ENCODE measurements at regions not wholly inside any gene's neighbourhood (a gene's known extent, or its start where the extent isn't known, plus 50 kb on each side); places are given as distances from the start of the nearest gene placed in this dataset.

DNA sequence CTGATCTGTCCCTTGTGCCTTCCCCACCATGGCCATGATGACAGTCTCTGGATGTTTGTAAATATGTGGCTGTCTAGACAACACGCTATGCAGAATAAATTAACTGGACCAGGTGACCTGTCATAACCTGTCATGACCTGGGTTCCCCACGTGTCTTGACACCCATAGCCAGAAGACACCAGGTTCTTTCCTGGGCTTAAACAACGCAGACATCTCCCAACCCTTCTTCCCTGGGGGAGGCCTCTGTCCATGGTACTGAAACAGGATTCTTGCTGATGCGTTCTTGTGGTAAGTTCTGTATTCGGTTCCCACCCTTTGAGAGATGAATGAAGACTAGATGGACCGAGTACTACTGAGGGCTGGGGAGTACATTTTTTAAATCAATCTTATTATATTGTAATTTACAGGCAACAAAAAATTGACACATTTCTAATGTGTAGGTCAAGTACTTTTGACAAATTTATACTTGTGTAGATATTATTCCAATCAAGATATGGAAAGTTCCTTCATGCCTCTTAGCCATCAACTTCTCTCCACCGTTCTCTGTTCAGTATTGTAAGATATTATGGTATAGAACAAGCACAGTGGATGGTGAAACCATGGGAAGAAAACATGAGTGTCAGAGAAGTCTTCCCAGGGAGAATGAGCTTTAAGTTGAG lies 738.8 kb downstream of the PTPRU start:
- DNase-seq (ENCODE audit: low read depth, low spot score), result no peak

DNA sequence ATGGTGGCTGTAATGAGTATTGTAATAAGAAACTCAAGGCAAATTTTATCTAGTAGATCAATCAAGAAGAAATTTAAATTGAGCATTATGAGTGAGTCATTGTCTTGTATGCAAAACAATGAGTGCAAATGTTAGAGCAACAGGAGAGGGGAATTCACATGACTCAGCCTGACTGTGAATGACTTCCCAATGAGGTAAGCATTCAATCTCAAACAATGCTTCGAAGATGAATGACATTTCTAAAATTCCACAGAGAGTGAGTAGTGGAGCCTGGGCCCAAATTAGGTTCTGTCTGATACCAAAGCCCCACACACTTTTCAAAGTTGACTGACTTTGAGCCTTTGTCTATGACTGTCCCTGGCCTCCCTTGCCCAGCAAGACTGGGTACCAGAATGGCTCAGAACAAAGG lies 738.0 kb downstream of the PTPRU start:
- DNase-seq (ENCODE audit: low read depth, low spot score), result no peak

DNA sequence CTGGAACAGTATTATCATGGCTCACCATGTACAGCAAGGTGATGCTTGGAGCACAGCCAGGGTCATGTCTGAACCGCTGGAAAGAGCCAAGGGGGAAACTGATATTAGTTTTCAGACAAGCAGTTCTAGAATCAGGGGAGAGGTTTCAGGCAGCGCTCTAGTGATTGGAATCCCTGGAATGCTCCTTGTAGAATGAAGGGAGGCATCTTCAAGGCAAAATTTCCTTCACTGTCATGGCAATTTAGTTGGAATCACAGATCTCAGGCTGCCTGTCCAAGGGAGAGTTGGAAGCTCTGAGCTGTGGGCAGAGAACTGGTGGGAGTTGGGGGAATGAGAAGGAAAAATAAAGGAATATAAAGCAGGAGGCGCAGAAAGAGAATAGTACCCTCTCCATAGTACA lies 737.1 kb downstream of the PTPRU start:
- no peak for DNase-seq (ENCODE audit: low read depth, low spot score)

DNA sequence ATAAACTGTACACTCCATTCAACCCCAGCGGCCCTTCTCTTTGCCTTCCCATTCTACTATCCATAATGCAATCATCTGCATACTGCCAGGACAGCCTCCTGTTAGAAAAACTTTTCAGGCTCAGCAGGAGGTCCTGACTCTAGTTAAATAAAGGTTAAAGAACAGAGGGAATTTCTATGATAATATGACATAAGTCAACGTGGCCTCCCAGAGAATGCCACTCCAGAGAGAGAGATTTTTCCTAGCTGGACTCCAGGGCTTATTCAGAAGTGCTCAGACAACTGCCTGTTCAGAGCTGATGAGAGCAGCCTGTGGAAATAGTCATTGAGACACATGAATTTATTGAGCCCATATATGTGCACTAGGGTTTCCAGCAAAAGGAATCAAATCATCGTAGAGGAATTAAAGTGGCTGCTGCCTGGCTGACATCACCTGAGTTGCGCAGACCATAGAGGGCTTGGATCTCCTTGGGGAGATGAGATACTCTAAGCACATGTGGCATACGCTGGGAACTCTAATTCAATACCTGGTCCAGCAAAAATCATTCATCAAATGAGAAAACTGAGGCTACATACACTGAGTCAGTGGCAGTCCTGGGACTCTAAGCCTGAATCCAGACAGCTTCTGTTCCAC lies 736.2 kb downstream of the PTPRU start:
- no peak for DNase-seq (ENCODE audit: low read depth, low spot score)

DNA sequence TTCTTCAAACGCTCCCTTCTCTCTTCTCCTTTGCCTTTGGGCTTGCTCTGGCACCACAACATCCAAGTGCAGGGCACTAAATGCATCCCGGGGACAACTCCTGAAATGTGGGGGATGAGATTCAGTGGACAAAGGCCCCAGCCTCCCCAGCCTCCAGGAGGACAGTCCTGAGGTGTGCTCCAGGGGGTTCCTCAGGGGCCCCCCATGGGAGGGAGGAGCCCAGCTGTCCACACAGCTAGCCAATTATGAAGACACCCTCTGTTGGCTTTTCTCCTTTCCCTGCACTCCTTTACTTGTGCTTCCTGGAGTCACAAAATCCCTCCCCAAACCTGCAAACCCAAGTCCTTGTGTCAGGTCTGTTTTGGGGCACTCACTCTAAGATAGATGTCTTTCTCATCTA lies 735.4 kb downstream of the PTPRU start:
- no peak for DNase-seq (ENCODE audit: low read depth, low spot score)

DNA sequence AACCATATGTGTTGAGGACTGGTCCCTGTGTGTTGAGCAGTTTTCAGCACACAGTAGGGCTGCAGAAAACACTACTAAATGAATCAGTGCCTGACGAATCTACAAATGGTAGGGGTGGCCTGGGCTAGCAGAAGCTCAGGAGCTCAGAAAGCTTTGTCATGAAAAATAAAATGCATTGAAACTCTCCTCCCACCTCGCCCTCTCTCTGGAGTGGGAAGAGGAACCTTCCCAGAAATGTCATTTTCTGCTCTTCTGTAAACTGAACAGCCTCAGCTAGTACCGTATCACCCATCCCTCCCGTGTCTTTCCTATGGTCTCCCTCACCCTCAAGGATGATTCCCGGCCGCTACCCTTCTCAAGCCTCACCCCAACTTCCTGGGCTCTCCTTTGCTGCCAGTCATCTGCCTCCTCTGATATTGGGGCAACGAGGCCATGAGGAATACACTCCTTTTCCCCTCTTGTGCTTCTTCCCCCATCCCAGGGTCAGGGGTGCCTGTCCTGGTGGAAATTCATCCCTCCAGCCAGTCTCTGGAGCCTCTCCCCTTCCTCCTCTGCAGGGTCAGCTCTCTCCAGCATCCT lies 734.5 kb downstream of the PTPRU start:
- no peak for DNase-seq (ENCODE audit: low read depth, low spot score)

DNA sequence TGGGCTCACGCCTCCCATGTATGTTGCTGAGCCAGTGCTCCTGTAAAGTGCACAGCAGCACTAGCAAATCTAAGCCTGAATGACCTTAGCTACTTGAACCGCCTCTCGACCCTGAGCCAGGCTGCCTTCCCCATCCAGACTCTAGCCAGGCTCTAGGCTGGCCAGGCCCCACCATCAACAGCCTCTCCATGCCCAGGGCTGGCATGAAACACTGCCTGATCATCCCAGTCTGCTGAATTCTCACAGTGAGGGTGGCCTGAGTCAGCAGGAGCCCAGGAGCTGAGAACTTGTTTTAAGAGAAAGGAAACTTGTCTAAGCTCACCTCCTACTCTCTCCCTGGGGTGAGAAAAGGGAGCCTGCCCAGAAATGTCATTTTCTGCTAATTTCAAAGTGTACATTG lies 733.3 kb downstream of the PTPRU start:
- DNase-seq (ENCODE audit: low read depth, low spot score), result no peak

DNA sequence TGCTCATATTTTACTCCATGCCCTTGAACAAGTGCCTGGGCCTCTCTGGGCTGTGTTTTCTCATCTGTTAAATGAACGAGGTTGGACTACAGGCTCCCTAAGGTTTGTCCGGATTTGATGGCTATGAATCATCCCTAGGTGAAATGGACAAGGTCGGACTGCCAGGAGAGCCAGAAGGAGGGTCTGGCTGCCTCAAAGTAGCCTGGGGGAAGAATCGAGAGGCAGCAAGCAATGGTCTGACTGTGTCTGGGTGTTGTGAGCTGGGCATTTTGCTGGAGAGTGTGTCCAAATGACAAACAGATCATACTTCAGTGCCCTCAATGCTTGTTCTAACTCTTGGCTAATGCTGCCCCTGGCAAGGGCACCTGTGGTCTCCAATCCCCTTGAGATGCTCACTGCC lies 730.9 kb downstream of the PTPRU start:
- no peak for DNase-seq (ENCODE audit: low read depth, low spot score)

DNA sequence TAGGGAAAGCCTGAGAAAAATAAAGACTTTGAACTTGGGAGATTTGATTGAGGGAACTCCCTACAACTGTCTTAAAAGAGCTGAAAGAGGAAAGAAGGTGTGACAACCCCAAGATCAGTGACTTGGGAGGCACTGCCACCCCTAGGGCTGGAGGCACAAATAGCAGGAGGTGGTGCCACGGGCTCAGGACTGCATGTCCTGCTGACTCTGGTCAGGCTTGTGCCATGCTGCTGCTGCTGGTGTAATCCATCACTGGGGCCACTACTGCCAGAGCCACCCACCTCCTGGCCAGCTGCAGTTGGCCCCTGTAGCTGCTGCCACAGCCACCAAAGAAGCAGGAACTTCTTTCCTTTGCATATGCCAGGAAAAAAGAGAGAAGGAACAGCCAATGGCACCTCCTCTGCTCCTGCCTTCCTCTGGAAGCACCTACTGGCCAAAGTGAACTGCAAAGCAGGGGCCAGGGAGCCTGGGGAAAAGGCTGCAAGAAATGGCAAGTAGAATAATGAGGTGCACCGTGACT lies 730.3 kb downstream of the PTPRU start:
- DNase-seq (ENCODE audit: low read depth, low spot score), result no peak

DNA sequence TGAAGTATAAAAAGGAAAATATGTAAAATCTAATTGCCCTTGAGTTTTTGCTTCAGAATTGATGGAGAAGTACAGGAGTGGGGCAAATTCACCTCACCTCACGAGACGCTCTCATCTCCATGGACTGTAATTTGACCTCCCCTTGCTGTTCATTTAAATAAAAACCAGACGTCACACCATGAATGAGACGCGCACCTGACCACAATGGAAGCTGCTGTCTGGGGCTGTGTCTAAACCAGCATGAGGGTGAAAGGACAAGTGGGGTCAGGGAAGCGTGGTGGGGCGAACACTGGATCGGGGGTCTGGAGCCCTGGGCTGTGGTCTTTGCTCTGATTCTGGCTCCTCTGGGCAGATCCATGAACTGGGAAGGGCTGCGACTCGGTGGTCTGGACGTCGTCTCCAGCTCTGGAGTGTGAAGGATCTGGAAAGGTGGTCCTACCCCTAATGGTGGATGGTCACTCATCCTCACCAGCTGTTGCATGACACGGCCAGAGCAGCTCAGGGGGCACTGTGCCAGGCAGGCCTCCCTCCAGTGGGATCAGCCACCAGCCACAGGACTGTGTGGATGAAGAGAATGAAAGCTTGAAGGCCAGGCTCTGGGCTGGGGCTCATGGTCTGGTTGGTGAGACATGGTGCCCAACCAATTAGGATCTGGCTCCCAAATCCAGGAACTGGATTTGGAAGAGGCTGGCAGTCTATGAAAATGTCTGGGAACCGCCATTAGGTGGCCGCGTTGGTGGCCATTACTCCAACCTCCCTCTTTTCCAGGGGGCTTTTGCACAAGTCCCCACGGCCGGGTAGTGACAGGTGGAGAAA lies 728.6 kb downstream of the PTPRU start:
- DNase-seq (ENCODE audit: low read depth, low spot score), result no peak

DNA sequence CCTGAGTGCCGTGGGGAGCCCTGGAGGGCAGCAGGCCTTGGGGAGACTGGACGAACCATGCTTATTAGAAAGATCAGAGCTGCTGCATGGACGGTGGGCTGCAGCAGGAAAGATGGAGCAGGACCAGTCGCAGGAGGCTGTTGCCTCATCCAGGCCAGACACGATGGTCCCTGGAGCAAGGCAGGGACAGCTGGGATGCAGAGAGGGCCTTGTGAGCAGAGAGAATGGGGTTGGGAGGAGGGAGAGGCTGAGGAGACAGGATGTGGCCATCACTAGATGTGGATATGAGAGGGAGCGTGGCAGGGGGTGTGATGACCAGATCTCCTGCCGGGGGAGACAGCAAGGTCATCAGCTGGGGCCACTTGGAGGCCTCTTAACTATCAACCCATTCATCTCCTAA lies 727.6 kb downstream of the PTPRU start:
- DNase-seq (ENCODE audit: low read depth, low spot score), result no peak

DNA sequence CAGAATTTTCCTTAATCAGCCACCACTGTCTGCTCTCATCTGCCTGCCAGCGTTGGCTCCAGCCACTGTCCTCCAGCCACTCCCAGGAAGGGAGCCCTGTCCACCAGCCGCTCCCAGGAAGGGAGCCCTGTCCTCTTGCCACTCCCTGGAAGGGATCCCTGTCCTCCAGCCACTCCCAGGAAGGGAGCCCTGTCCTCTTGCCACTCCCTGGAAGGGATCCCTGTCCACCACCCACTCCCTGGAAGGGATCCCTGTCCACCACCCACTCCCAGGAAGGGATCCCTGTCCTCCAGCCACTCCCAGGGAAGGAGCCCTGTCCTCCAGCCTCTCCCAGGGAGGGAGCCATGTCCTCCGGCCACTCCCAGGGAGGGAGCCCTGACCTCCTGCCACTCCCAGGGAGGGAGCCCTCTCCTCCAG lies 726.5 kb downstream of the PTPRU start:
- DNase-seq (ENCODE audit: low read depth, low spot score), result no peak

DNA sequence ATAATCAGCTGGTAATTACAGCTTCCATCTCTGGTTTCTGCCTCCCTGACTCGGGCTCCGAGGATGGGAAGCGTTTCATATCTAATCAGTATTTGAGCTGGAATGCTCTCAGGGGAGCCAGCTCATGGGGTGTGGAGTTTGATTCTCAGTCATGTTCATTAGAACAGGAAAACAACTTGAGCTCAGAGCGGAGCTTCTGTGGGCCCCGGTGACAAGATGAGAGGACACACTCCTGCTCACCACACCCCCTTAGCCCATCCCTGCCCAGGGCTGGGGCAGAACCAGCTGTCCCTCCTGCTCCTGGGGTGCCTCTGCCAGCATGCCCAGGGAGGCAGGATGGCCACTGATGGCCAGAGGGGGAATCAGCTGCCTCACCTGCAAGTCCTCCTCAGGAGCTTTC lies 726.0 kb downstream of the PTPRU start:
- no peak for DNase-seq (ENCODE audit: low read depth, low spot score)

DNA sequence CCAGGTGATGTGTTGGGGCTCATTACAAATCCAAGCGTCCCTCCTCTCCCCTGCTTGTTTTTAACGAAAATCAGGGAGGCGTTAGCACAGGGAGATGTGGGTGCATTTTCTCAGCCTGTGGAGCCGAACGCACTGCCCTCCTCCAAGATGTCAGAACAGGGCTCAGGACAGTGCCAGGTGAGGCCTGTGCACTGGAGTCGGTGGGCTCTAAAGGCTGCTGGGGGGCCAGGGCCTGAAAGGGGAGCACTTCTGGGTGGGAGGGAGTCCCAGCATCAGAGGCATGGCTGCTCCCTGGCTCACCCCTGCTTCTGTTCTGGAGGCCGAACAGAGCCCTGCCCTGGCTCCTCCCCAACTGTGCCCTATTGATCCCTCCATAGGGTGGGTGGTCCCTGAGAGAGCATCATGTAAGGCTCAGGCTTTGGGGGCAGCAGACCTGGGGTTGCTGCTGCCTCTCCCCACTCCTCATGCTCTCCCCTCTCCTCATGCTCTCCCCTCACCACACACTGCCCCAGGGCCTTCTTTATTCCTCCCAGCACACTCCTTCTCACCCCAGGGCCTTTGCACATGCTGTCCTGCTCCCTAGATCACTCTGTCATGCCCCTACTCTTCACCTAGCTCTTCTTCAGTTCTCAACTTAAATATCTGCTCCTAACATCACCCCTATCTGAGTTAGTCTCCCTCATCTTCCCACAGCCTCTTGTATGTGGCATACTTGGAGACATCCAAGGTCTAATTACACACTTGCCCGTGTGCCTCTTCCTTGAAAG lies 725.2 kb downstream of the PTPRU start:
- no peak for DNase-seq (ENCODE audit: low read depth, low spot score)

DNA sequence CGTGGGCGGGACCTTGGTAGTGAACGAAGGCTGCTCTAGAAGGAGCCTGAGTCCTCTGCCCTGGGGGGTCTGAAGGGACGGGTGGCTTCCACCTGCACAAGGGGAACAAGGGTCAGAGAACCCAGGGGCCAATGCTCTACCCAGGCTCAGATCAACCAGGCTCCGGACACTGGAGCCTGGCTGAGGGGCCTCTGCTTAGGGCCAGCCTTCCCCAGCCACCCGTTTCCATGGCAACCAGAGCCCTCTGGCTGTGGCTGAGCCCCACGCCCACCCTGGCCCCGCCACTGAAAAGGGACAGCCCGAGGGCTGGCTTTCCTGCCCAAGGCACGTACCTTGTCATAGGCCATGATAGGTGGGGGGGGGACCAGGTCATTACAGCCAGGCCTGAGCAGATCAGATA lies 724.6 kb downstream of the PTPRU start:
- DNase-seq (ENCODE audit: low read depth, low spot score), result no peak

DNA sequence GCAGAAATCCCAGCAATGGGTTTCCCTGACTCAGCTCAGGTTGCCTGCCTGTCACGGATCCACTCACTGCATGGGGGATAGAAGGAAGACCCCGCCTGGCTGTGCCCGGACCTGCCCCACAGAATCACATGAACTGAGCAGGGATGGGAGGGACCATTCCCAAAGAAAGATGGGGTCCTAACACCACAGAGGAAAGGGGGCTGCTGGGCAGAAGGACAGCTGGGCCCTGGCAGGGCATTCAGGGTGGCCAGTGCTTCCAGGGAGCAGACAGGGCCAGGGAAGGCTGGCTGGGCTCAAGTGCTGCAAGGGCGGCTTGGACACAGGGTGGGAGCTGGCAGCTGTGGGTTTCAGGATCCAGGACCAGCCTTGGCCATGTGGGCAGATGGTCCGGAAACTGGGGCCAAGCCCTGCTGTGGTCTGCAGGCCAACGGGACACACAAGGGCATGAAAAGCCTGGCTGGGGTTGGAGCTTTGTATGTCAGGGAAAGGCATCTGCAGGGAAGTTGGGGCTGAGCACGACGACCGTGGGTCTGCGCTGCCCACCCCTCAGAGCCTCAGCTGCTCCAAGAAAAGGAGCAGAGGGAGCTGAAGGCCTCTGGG lies 723.9 kb downstream of the PTPRU start:
- no peak for DNase-seq (ENCODE audit: low read depth, low spot score)

DNA sequence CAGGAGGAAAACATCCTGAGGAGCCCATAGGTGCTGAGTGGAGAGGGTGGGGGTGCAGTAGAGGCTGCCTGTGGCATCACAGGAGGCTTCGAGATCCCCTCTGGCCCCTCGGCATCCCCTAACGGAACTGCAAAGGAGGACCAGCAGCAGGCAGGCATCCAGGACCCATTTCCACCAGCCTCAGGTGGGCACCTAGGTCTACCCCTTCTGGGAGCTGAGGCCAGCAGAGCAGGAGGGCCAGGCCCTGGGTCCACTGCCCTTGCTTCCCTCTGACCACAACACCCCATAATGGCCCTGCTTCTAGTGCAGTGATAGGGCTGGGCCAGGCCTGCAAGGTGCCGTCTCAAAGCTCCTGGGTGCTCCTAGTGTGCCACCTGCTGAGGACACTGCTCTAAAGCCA lies 723.0 kb downstream of the PTPRU start:
- no peak for DNase-seq (ENCODE audit: low read depth, low spot score)

DNA sequence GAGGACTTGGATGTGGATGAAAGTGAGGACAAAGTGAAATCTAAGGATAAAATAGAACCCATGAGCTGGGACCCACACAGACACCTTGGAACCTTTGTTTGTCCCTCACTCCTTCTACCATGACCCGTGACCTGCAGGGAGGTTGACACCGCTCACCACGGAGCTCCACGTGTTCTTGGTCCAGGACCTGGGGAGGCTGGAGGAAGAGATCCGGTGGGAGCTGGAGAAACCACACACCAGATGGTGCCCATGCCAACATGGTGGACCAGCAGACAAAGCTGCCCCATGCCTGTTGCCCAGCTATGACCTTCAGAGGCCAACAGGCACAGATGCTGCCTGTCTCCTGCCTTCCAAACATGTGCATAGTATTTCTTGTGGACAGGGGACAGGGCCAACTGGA lies 721.9 kb downstream of the PTPRU start:
- DNase-seq (ENCODE audit: low read depth, low spot score), result no peak

DNA sequence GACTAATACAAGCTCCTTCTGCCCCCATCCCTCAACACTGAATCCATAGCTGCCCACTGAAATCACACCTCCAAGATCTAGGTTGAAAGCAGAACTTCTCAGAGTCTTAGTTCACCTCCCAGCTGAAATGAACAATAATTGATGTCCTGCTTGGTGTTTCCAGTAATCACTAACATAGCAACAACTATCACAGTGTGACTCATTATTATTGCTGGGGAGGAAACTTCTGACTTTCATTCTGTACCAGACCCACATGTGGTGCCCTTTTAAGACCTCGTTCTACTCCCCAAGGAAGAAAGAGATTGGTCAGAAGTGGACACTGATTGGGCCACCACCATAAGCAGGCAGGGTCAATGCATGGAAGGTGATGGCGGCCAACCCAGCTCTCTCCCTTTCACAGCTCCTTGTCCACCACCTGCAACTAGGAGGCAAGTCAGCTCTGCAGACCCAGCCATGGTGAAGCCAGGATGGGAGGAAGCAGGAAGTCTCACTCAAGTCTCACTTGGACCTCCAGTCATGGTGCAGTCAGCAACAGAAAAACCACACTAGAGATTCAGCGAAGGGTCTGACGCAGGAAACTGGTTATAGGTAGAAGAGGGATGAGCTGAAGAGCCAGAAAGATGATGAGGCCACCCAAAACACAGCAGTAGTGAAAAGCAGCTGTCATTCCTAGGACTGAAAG lies 720.2 kb downstream of the PTPRU start:
- no peak for DNase-seq (ENCODE audit: low read depth, low spot score)

DNA sequence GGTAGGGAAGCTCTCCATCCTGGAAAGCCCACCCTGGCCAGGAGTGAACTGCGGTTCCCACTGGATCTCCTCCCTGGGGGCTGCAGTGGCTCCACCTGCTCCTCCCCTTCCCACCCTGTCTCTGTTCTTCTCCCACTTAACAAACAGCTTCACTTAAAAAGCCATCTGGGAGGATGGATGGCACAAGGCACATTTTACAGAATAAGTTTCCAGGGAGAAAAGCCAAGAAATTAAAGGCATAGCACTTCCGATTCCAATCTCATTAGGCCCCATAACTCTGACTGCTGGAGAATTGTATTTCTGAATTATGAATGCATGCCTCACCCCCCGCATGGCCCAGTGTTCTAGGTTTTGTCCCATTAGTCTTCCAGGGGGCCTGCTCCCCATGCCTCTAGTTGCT lies 718.3 kb downstream of the PTPRU start:
- no peak for DNase-seq (ENCODE audit: low read depth, low spot score)

DNA sequence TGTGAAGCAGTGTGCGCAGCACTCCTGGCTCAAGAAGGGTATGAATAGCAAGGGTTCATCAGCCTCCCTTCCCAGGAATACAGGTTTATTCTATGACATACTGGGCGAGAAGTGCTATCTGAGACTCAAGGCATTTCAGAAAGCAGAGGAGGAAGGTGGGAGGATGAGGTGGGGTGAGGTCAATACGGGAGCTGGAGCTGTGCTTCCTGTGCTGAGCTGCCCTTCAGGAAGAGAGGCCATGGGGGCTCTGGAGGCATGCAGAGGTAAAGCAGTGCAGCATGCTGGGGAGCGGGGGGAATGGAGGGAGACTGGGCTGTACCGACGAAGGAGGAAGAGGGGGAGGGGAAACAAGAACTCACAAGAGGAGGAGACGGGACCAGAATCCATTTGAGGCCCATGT lies 717.6 kb downstream of the PTPRU start:
- DNase-seq (ENCODE audit: low read depth, low spot score), result no peak

All from activated CD4-positive, CD25-positive, alpha-beta regulatory T cell treated with anti-CD3 and anti-CD28 coated beads, Interleukin-2, amount 50 U/mL, for 16 hours (primary cell).